Ecto neural progenitor cell (in vitro differentiated cells): ENCODE measurements at regions not wholly inside any gene's neighbourhood (a gene's known extent, or its start where the extent isn't known, plus 50 kb on each side); places are given as distances from the start of the nearest gene placed in this dataset.

Experiments used
- DNase-seq: peaks from one replicate; pipeline ENCODE4 v3.0.0-alpha.2; 2018; ENCODE audit warnings: low spot score

DNA sequence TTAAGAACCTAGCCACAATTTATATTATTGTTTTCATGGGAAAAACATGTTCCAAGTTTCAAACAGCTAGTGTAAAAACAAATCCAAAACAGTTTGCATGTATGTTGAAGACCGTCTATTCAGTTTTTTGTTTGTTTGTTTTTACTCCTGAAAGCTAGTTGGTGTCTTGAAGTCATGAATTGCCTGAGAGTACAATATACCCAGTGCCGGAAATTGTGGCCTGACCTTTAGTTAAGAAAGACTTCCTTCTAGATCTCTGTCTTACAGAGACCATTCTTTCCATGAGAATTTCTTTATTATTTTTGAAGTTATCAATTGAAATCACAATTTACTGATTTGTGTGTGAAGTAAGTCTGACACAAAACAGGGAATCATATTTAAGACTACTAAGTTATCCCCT, 474.8 kb downstream of the KCNJ2 start:
- DNase-seq = no peak

DNA sequence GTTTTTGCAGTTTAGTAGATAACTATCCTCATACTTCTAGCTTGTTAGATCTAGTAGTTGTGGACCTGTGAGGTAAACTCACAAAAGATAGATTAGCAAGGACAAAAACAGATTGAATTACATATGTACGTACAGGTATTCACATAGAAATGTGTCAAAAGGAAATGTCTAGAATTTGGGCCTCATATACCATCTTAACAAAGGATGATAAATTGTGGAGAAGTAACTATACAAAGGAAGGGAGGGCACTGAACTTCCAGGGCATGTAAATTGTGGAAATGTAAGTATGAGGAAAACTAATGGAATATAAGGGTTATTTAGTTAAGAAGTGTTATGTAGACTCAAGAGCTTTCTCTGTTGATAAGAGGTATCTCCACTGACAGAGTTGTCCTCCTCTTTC, 477.3 kb downstream of the KCNJ2 start:
- DNase-seq = no peak

DNA sequence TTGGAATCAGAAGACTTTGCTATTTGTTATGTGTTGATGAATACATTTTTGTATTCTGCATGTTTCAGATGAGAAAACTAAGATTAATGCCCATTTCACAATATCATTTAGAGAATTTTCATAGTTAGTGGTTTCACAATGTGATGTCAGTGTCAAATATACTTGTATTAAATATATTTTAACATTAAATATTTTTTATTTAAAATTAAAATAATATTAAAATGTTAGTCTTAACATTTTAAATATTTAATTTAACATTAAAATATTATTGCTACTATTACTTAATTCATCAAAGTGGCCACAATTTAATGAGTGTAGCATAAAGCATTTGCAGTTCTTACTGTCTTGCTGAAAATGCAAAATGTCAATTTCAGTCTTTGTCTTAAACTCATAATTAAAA, 478.8 kb downstream of the KCNJ2 start:
- no peak for DNase-seq

DNA sequence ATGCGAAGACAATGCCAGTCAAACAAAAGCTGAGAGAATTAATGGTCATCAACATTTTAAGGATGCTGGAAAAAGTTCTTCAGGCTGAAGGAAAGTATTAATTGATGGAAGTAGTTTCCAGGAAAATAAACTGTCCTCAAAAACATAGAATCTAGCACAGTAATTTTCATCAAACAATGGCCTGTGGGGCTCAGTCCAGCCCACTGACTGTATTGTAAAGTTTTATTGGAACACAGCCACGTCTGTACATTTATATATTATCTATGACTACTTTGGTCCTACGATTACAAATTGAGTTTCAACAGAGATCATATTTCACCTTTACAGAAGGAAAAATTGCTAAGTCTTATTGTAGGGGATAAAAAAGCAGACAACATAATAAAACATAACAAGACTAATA, 484.5 kb downstream of the KCNJ2 start:
- no peak for DNase-seq

DNA sequence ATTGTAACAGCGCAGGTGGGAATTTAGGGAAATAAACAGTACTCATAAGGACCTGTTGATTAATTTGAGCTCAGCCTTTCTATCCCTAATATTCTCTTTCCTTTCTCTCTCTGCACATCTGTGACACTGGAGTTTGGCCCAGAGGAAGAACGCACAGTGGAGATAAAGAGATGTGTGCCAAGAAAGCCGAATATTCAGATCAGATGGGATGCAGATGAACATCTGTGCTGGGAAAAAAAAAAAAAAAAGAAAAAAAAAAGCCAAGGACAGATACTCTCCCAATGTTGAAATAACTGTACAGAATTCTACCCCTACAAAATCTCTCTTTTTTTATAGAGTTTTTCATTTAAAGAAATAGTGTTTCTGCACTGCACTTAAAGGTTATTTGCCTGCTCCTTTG, 485.4 kb downstream of the KCNJ2 start:
- no peak for DNase-seq

DNA sequence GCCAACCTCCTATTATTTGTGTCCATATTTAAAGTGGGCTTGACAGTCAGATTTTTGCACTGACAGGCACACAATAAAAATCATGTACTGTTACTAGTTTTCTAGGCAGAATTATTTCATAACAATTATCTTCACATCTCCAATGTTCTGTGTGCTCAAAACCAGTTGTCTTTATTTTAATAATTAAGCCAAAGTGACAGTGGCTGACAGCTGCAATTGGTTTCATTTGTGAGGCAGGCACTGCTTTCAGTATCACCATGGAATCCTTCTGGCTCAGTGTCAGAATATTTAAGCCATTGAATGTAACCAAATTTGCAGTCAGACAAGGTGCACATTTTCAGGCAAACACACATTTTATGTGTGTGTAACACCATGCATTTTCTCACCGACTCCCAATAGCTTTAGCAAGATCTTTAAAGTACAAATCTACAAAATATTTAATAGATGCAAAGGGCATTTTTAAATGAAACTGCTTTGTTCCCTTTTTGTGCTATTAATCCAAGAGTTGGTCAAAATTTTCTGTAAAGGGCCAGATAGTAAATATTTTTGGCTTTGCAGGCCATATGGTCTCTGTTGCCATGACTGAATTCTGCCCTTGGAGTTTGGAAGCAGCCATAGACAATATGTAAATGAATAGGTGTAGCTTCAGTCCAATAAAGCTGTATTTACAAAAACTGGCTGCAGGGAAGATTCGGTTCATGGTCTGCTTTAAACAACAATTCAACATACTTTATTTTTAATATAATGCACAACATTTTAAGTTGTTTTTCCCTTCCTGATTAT, 486.0 kb downstream of the KCNJ2 start:
- no peak for DNase-seq

DNA sequence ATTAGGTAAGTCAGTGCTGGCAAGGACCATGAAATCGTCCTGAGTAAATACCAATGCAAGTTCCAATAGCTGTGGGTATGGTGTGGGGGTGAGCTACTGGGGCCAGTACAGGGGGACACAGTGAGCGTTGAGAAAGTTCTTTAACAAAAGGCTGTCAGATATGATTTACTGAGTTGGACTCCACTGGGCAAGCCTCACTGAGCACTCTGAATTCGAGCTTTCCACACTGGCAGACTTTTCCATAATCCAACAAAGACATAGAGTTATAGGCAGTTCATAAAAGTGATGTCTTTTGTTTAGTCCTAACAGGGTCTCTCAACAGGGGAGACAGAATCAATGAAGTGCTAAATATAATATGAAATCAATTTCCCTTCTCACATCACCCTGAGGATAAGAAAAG, 489.0 kb downstream of the KCNJ2 start:
- DNase-seq = no peak

DNA sequence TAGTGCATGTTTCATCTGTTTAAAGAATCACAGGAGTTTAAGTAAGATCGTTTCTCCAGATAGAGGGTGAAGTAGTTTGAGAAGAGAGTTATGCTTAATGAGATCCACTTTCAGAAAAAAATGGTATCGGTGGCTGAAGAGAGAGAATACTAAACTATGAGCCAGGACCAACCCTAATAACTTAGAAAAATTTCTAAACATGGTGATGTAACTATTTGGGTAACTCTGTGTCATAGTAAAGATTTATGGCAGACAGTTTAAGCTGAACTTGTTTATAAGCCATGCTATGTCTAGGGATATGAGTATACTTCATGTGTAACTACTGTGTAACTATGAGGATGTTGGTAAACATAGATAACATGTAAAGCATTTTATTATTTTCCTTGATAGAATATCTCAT, 489.5 kb downstream of the KCNJ2 start:
- DNase-seq = no peak

DNA sequence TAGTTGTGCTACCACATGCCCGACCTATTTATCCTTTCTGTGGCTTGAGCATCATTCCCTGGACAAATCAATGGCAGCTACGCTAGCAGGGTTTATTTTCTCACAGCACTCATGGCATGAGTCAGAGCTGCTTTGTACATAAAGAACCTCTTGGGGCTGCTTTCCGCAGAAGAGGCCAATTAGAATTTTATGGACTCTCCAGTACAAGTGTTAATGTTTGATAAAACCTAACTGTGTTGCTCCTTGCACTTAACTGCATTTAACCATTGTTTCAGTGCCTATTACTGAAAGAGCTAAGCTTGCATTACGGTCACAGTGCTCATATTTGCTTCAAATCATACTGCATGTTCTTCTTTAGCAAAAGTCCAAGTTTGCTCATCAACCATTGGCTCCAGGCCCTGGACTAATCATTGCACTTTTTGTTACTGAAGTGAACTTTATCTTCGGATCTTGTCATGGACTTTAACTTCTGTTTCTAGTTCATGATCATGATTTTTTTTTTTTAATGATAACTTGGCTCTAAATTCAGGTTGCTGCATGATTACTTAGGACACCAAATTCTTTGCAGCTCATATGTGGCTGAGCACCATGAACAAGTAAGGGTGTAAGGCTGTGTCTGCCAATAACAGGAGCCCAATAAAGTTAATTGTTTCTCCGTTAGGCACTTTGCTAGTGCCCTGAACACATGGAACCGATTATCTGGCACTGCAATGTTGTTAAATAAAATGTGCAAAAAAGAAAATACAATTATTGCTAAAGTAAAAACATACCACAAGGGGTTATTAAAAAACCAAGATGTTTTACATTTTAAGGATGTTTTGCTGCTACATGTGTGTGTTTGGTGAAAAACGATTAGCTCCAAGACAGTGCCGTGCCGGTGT, 492.2 kb downstream of the KCNJ2 start:
- no peak for DNase-seq

DNA sequence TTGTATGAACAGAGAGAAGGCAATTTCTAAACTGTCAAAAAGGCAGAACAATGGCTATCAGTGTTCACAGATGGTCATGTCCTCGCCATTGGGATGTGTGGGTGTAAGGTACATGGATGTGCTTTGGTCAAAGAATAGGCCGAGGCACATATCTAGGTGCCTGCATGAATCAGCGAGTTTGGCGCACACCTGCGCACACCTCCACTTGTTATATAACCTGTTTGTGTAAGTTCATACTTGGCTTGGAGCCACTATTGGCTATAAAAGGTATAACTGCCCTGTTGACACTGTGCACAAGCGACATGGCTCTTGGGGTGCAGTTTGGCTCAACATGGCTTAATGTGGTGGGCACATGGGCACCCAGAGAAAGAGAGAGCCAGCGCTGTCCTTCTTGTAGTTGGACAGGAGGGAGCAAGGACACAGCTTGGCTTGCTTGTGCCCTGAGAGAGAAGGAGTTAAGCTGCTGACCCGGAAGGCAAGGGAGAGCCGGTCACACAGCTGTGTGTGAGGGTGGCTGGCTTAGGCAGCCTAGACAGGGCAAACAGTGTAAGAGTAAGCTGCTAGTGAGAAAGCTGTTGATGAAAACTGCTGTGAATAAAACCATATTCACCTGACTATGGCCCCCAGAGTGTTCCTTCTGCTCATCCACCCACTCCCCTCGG, 499.1 kb downstream of the KCNJ2 start:
- DNase-seq = no peak

DNA sequence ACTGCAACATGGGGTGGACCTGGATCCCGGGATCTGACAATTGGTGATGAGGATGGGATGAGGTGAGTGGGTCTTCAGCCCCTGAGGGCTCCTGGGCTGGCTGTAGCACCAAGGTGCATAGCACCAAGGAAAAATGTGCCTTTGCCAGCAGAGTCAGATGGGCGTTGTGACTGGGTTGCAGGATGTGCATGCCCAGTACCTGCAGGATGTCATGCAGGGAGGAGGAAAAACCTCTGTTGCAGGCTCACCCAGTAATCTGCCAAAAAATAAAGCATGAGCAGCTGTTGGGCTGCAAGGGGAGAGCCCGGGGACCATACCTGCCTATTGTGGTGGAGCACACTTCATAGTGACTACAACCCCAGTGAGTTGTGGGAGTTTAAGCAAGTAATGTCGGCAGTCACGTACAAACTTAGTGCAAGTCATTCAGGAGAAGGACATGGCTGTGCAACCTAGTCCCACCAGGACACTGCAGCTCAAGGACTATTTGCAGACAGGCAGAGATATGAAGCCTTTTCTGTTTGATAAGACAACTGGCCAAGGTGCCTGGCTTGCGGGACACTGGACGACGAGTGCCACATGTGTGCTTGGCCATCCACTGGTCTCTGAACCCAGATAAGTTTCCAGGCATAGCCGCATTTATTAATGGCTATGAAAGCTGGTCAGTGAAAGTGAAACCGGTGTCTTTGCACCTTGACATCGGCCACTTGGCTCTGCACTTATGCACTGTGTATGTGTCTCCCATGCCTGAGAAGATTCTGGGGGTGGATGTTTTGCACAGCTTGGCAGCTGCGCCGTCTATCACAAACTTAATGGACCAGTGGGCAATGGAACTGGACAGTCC, 499.8 kb downstream of the KCNJ2 start:
- DNase-seq = no peak

DNA sequence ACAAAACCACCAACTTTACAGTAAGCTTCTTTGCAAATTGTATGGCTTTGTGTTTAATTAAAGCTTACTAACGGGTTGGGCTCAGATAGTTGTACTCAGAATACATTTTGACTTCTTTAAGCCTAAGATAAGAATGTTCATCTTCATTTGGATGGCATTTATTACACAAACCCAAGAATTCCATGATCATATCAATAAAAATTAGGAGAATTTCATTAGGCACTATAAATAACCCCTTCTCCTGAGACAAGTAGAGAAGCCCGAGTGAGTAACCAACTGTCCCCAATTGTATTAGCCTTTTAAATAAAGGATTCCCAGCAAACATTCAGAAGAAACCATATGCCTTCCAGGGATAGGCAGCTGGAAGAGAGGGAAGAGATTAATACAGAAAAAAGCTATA, 504.7 kb downstream of the KCNJ2 start:
- no peak for DNase-seq

DNA sequence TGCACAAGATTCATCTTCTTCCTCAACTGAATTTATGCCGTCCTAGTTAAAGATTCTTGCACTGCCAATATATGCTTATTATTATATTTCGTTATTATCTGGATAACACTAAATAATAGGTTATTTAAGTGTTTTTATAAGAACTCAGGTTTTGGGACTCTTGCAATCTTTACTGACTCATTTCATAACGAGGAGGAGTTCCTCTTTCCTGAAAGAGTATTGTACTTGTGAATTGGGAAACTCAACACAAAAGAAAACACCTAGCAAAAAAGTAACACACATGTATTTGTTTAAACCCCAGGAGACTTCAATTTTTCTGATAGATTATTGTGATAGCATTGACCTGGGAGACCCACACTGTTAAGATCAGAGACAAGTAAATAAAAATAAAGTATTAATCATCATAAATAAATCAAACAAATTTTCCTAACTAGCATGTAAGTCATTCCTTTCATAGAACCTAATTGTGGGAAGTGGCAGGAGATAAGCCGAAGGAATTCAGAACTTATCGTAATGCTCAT, 505.8 kb downstream of the KCNJ2 start:
- no peak for DNase-seq

DNA sequence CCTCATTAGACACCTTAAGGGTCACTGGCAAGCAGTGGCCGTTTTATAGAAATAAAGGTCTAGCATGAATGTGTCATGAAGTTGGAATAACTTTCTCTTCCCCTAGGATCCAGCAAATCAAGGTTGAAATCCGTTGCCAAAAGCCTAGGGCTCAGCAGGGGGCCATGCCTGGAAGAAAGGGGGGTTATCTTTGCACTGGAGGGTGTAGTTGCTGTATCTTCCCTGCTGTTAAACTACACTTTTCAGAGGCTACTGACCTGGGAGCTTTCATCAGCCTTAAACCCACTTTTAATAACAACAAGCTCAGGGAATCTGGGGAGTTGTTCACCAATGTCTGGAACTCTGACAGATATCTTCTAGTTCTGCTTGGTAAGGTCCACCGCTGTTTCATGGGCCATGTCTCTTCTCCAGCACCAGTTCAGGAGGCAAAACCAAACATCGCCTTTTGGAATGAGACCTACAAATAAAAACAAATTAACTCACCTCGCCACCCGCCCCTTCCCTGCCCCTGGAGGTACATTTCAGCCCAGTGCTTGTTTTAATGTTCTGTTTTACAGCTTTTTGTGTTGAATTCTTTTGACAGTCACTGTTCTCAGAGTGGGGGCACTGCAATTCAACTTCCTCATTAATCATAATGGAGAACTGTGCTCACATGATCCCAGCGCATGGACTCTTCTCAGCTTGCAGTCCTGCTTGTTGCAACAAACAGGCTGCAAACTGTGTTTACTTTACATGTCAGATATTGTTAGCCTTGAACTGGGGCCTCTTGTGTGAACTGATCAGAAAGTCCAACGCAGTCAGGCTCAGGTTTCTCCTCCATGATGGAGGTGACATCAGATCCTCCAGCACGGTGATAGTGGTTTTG, 508.7 kb downstream of the KCNJ2 start:
- no peak for DNase-seq

DNA sequence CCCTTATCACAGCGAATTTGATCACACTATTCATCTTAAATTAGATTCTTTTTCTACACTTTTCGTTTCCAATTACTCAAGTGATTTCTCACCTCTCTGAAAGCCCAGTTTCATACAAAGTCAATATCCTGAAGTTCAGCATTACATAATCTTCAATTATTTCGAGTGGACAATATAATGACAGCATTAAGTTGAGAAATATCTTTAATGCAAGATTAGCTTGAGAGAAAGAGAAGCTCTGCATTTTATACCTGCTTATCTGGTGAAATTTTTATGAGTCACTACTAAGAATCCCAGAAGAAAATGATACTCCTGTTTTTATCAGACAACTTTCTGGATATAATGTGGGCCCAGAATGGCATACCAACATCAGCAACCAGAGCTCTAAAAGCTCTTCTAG, 509.6 kb downstream of the KCNJ2 start:
- no peak for DNase-seq

DNA sequence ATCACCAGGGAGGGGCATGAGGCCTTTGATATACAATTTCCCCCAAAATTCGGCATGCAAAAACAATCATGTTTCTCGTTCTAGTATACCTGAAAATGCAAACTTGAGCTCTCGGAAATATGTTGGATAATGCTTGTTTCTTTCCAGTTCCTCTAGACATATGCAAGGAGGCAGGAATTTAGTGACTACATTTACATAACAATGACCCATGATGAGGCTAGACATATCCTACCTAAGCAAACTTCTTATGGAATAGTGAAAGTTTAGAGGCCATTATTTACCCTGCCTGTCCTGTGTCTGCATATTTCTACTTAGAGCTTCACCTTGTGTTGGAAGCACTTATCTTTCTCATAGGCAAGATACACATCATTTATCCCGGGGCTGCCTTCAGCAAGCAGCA, 514.6 kb downstream of the KCNJ2 start:
- DNase-seq = no peak

DNA sequence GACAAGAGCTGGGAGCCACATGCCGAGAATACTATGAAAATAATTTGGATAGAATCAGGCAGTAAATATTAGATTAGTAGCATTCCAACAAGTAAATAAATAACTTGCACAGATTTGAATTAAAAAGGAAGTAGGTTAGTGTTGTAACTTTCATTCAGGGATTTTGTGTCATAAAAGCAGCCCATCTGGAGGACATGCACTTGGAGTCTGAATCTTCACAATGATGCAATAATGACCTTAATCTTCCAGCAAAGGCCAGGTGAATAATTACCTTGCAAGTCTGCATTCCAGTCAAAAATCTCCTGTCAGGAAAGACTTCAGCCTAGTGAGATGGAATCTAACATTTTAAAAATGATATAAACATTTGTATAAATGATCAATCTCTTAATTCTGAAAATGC, 518.1 kb downstream of the KCNJ2 start:
- no peak for DNase-seq

DNA sequence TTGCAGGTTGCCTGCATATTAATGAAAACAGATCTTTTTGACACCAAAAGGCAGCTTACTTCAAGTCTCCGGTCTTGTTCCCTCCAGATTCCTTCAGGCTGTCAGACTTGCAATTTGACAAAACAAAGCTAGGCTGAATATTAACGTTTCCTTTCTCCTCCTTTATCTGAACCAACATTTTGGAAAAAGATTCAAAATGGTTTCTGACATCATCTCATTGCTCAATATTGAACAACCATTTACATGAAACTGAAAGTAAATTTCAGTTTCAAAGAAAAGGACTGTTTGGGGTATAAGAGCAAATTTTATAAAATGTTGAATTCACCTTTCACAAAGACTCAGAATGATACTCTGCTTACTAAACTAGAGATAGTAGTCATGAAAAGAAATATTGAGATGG, 521.8 kb downstream of the KCNJ2 start:
- no peak for DNase-seq

DNA sequence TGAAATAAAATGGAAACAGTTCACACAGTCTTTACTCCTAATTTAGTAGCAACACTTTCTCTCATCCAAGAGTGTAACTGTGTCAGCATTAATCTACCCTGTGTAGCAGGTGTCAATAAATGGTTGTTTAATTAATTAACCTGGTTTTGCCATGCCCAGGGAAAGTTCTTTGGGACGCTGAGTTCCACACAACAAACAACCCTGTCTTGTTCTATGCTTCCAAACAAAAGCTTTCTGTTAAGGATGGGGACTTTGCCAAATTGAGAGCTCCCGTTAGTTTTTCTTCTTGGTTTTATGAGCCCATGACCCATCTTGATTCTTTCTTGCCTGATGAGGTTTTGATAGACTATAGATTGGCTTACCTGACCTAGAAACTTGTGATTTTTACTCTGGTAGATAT, 530.1 kb downstream of the KCNJ2 start:
- no peak for DNase-seq

DNA sequence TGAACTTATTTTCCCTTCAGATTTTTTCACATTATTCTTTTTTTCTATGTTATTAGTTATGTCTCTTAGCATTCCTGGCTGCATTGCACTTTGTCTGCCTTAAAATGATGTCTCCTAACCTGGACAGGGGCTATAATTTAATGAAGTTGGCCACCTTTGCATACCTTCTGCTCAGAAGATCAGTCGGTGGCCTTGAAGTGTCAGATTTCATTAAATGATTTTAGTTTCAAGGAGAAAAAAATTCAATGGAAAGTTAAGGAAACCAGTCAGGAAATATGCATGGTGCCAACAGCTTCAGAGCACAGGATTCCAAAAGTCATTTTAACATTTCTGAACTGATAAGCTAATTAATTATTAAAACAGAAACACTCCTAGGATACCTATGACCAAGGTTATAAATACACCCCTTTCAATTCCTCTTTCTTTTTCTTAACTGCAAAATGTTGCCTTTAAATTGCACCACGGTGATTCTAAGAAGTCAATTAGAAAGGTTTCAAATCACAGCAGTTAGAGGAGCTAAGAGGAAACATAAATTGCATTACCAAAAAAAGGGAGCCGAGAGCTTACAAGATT, 533.4 kb downstream of the KCNJ2 start:
- DNase-seq = no peak

DNA sequence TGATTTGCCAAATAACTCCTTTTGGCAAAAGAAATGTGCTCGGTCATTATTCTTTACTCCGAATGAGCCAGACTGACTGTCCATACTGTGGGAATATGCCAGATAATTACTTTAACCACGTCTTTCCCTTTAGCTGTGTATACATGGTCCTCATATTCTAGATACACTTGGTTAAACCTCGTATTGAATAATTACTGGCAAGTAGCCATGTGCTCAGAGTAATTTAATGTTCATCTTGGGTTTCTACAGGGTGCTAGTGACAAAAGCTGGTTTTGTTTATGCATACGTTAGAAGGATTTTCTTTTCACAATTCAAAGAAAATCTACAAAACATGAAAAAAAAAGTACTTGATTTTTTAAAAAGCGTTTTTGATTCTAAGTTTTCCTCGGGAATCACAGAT, 540.3 kb downstream of the KCNJ2 start:
- DNase-seq = no peak
